ENCODE measurements at regions not wholly inside any gene's neighbourhood (a gene's known extent, or its start where the extent isn't known, plus 50 kb on each side); places are given as distances from the start of the nearest gene placed in this dataset.

- TF ChIP-seq CTCF (IDR thresholded peaks at IDR 0.05) (no peak), POLR2A (IDR thresholded peaks at IDR 0.05) (no peak)
- Histone ChIP-seq H3K4me1 (no peaks in the 10 kb centered on the region), H3K9me3 (no peaks in the 10 kb centered on the region), H3K4me3 (replicated peaks in 1 of 3) (no peak overlapping the region), H3K27ac (no peak overlapping the region), H3K27me3 (no peaks in the 10 kb centered on the region), H3K36me3 (no peaks in the 10 kb centered on the region)
- intact Hi-C loops (cut with DNase I), result no loop called here
- WGBS, 2 donors, result 87 to 90% methylated on average over 4 of the region's 4 CpGs
- no peak for DNase-seq
These were observed 276.3 kb upstream of the AGA start for GRCh38 chr4:177718514-177718913.

GRCh38 chr4:177726111-177726510, 283.9 kb upstream of the AGA start:
- H3K36me3 ChIP-seq, result no peaks in the 10 kb centered on the region
- H3K27me3 ChIP-seq, result no peaks in the 10 kb centered on the region
- intact Hi-C loops (cut with DNase I), result no loop called here
- no peak overlapping the region for H3K27ac ChIP-seq
- H3K4me1 ChIP-seq, result no peaks in the 10 kb centered on the region
- DNase-seq, result no peak
- 21 to 23% methylated on average over 3 of the region's 3 CpGs for WGBS, 2 donors
- H3K4me3 ChIP-seq (replicated peaks in 1 of 3), result no peak overlapping the region
- TF ChIP-seq POLR2A (IDR thresholded peaks at IDR 0.05) (no peak), CTCF (IDR thresholded peaks at IDR 0.05) (no peak)
- no peaks in the 10 kb centered on the region for H3K9me3 ChIP-seq

GRCh38 chr4:177728361-177729152, 286.3 kb upstream of the AGA start:
- intact Hi-C loops (cut with DNase I), result no loop called here
- Histone ChIP-seq H3K4me1 (no peaks in the 10 kb centered on the region), H3K27me3 (no peaks in the 10 kb centered on the region), H3K9me3 (no peaks in the 10 kb centered on the region), H3K4me3 (replicated peaks in 1 of 3) (no peak overlapping the region), H3K27ac (no peak overlapping the region), H3K36me3 (no peaks in the 10 kb centered on the region)
- TF ChIP-seq CTCF (IDR thresholded peaks at IDR 0.05), result no peak
- TF ChIP-seq POLR2A (IDR thresholded peaks at IDR 0.05), result no peak
- DNase-seq, result no peak
- WGBS, 2 donors, result 72 to 74% methylated on average over 27 of the region's 27 CpGs

GRCh38 chr4:177729681-177730080, 287.4 kb upstream of the AGA start:
- 64% methylated on average over 3 of the region's 3 CpGs for WGBS, 2 donors
- no peak overlapping the region for H3K27ac ChIP-seq

More at GRCh38 chr4:177729681-177730080, 287.4 kb upstream of the AGA start:
- TF ChIP-seq POLR2A (IDR thresholded peaks at IDR 0.05), result no peak
- no peak for TF ChIP-seq CTCF (IDR thresholded peaks at IDR 0.05)
- no peak for DNase-seq
- H3K27me3 ChIP-seq, result no peaks in the 10 kb centered on the region
- intact Hi-C loops (cut with DNase I), result no loop called here
- no peak overlapping the region for H3K4me3 ChIP-seq (replicated peaks in 1 of 3)
- no peaks in the 10 kb centered on the region for H3K9me3 ChIP-seq
- H3K36me3 ChIP-seq, result no peaks in the 10 kb centered on the region
- no peaks in the 10 kb centered on the region for H3K4me1 ChIP-seq
